ENCODE measurements at regions not wholly inside any gene's neighbourhood (a gene's known extent, or its start where the extent isn't known, plus 50 kb on each side); places are given as distances from the start of the nearest gene placed in this dataset.

DNA sequence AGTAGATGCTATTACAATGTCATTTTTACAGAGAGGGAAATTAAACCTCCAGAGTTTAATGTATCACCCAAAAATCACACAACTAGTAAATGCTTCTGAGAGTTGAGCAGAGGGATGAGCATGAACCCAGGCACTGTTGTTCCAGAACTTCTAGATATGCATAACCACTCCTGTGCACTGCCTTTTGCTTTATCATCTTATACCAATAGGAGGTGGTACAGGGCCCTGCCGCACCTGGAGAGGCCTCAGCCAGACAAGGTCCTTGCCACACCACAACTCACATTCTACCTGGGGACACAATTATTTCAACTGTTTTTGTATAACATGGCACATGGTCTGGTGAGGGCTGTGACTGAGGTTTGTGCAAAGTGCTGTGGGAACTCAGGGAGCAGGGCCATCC is 78.5 kb upstream of the NTRK3 start:
- TF ChIP-seq, protein P1, sequence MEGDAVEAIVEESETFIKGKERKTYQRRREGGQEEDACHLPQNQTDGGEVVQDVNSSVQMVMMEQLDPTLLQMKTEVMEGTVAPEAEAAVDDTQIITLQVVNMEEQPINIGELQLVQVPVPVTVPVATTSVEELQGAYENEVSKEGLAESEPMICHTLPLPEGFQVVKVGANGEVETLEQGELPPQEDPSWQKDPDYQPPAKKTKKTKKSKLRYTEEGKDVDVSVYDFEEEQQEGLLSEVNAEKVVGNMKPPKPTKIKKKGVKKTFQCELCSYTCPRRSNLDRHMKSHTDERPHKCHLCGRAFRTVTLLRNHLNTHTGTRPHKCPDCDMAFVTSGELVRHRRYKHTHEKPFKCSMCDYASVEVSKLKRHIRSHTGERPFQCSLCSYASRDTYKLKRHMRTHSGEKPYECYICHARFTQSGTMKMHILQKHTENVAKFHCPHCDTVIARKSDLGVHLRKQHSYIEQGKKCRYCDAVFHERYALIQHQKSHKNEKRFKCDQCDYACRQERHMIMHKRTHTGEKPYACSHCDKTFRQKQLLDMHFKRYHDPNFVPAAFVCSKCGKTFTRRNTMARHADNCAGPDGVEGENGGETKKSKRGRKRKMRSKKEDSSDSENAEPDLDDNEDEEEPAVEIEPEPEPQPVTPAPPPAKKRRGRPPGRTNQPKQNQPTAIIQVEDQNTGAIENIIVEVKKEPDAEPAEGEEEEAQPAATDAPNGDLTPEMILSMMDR (IDR thresholded peaks at IDR 0.05) = no peak
- TF ChIP-seq POLR2A (IDR thresholded peaks at IDR 0.05) = no peak
- 64 to 78% (median 76%) methylated on average over 1 of the region's 1 CpG for WGBS, 4 donors
- no peak overlapping the region for H3K4me3 ChIP-seq
- no peaks in the 10 kb centered on the region for H3K4me1 ChIP-seq (replicated peaks in 1 of 2)
- H3K27ac ChIP-seq = no peak overlapping the region
- no peaks in the 10 kb centered on the region for H3K36me3 ChIP-seq (replicated peaks in 1 of 2)
- no peaks in the 10 kb centered on the region for H3K9me3 ChIP-seq (replicated peaks in 1 of 3)
- H3K27me3 ChIP-seq = no peaks in the 10 kb centered on the region
- intact Hi-C loops (cut with DNase I) = no loop called here
- DNase-seq = no peak

DNA sequence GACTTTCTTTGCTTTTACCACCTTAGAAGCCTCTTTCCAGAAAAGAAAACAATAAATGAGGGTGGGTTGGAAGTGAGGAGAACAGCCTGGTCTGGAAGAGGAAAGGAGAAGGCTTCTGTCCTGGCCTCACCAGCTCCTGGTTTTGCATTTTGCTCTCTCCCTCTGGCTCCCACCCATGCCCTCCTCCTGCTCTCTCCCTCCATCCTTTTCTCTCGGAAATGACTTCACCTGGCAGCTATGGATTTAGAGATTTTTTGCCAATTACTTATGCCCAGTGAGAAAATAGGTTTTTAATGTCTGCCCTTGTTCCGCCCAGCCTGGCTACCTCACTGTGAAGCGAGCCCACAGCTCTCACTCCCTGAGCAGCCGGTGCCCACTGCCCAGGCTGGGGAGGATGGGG is 77.9 kb upstream of the NTRK3 start:
- Histone ChIP-seq H3K27ac (no peak overlapping the region), H3K4me3 (no peak overlapping the region), H3K9me3 (replicated peaks in 1 of 3) (no peaks in the 10 kb centered on the region), H3K27me3 (no peaks in the 10 kb centered on the region), H3K36me3 (replicated peaks in 1 of 2) (no peaks in the 10 kb centered on the region), H3K4me1 (replicated peaks in 1 of 2) (no peaks in the 10 kb centered on the region)
- DNase-seq = no peak
- TF ChIP-seq POLR2A (IDR thresholded peaks at IDR 0.05) = no peak
- TF ChIP-seq, protein P1 (IDR thresholded peaks at IDR 0.05) = no peak
- 56 to 66% (median 59%) methylated on average over 4 of the region's 4 CpGs for WGBS, 4 donors
- intact Hi-C loops (cut with DNase I) = no loop called here

DNA sequence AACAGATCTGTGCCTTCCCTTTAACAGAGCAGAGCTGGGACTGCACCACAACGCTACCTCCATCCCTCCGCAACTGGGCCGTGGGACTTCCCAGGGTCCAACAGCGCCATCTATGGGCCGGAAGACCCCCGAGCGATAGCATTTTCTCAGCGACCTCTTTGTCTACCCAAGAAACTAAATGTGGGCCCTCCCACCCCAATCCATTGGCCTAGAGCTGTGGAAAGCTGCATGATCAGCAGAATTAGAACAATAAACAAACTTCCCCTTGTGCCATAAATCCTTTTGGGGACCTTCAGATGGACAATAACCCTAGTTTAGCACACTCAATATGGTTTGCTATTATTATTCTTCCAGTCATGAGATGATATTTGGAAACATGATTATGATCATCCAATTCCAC is 74.8 kb upstream of the NTRK3 start:
- intact Hi-C loops (cut with DNase I) = no loop called here
- 5 to 21% (median 11%) methylated on average over 8 of the region's 8 CpGs for WGBS, 4 donors
- H3K4me1 ChIP-seq (replicated peaks in 1 of 2) = no peaks in the 10 kb centered on the region

DNA sequence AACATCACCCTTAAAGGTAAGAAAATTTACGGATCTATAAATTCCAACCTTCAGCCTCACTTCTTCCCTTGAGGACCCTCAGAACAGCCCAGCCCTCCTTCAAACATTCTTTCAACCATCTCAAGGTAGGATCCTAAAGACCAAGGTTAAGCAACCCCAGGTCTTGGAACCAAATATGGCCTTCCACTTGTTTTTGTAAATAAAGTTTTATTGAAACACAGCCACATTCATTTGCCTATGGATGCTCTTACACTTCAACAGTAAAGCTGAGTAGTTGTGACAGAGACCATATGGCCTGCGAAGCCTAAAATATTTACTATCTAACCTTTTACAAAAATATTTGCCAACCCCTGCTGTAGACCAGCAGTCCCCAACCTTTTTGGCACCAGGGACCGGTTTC is 70.4 kb upstream of the NTRK3 start:
- H3K27me3 ChIP-seq = no peaks in the 10 kb centered on the region
- DNase-seq = no peak
- intact Hi-C loops (cut with DNase I) = no loop called here
- H3K4me3 ChIP-seq = no peak overlapping the region
- no peaks in the 10 kb centered on the region for H3K9me3 ChIP-seq (replicated peaks in 1 of 3)
- no peaks in the 10 kb centered on the region for H3K36me3 ChIP-seq (replicated peaks in 1 of 2)
- H3K27ac ChIP-seq = no peak overlapping the region
- H3K4me1 ChIP-seq (replicated peaks in 1 of 2) = no peaks in the 10 kb centered on the region
- TF ChIP-seq, protein P1 (IDR thresholded peaks at IDR 0.05) = no peak
- no peak for TF ChIP-seq POLR2A (IDR thresholded peaks at IDR 0.05)
- 87 to 97% (median 88%) methylated on average over 2 to 3 of the region's 3 CpGs for WGBS, 4 donors

More for the DNA sequence above, 74.8 kb upstream of the NTRK3 start:
- Histone ChIP-seq H3K4me3 (no peak overlapping the region), H3K9me3 (replicated peaks in 1 of 3) (no peaks in the 10 kb centered on the region), H3K27ac (no peak overlapping the region), H3K27me3 (no peaks in the 10 kb centered on the region), H3K36me3 (replicated peaks in 1 of 2) (no peaks in the 10 kb centered on the region)
- TF ChIP-seq, protein P1 (IDR thresholded peaks at IDR 0.05) = peak in 3 of 6 experiments; percentile 10 to 30 (median 22)
- TF ChIP-seq POLR2A (IDR thresholded peaks at IDR 0.05) = no peak
- peak in 6 of 7 donors; percentile 13 to 52 (median 23) for DNase-seq

All from adrenal gland (tissue), 9 donors.